ENCODE measurements at regions not wholly inside any gene's neighbourhood (a gene's known extent, or its start where the extent isn't known, plus 50 kb on each side); places are given as distances from the start of the nearest gene placed in this dataset.

- TF ChIP-seq EP300 (IDR thresholded peaks at IDR 0.05) (no peak), POLR2A (IDR thresholded peaks at IDR 0.05) (no peak)
These were observed 417.8 kb downstream of the MRPL39 start for GRCh38 chr21:25189497-25189896.
